Lower leg skin (tissue), 3 donors: ENCODE measurements at regions not wholly inside any gene's neighbourhood (a gene's known extent, or its start where the extent isn't known, plus 50 kb on each side); places are given as distances from the start of the nearest gene placed in this dataset.

Source experiments
- CTCF ChIP-seq, 3 donors: fragments of 450-650 bp; IDR thresholded peaks; one replicate each; pipeline ENCODE4 v1.5.1; 2016; ENCODE audit warnings: antibody characterized with exemption in 3 of 3, mild to moderate bottlenecking in 3 of 3, moderate library complexity in 2 of 3
- POLR2A ChIP-seq, 2 donors: fragments of 450-650 bp; IDR thresholded peaks; one replicate each; pipeline ENCODE4 v1.6.1; 2016 to 2017; ENCODE audit warnings: antibody characterized with exemption in 2 of 2, mild to moderate bottlenecking in 1 of 2, moderate library complexity in 1 of 2

GRCh38 chr5:153926201-153926600 lies 112.5 kb downstream of the FAM114A2 start:
- TF ChIP-seq CTCF (IDR thresholded peaks at IDR 0.05) (no peak), POLR2A (IDR thresholded peaks at IDR 0.05) (no peak)
